T-helper 2 cell treated with Interferon-gamma antibody and Interleukin-4, amounts not matched to agents 5 μg/mL and 100 μg/mL, for 36 hours (primary cell): ENCODE measurements at regions not wholly inside any gene's neighbourhood (a gene's known extent, or its start where the extent isn't known, plus 50 kb on each side); places are given as distances from the start of the nearest gene placed in this dataset.

Experiments used
- DNase-seq: peaks from one replicate; pipeline ENCODE4 v3.0.0; 2021; ENCODE audit warnings: low spot score
- H3K27ac Mint-ChIP-seq: one replicate; pipeline ENCODE4 v1.8.0; 2021; ENCODE audit warnings: mild to moderate bottlenecking, mixed read lengths
- H3K27me3 Mint-ChIP-seq: one replicate; pipeline ENCODE4 v1.8.0; 2021; ENCODE audit warnings: low read depth, mixed read lengths
- H3K36me3 Mint-ChIP-seq: one replicate; pipeline ENCODE4 v1.8.0; 2021; ENCODE audit warnings: low read depth, mixed read lengths
- H3K4me1 Mint-ChIP-seq: one replicate; pipeline ENCODE4 v1.8.0; 2021; ENCODE audit warnings: low read depth, mixed read lengths
- H3K4me3 Mint-ChIP-seq: one replicate; pipeline ENCODE4 v1.8.0; 2022; ENCODE audit warnings: mild to moderate bottlenecking, moderate library complexity, mixed read lengths
- H3K9me3 Mint-ChIP-seq: one replicate; pipeline ENCODE4 v1.8.0; 2021; ENCODE audit warnings: mixed read lengths

GRCh38 chr3:31047673-31048072 lies 153.2 kb upstream of the GADL1 start:
- H3K4me1 Mint-ChIP-seq, result no peaks in the 10 kb centered on the region
- no peaks in the 10 kb centered on the region for H3K27me3 Mint-ChIP-seq
- peaks cover 8% of the 10 kb centered on the region for H3K9me3 Mint-ChIP-seq
- H3K27ac Mint-ChIP-seq, result no peak overlapping the region
- no peak for DNase-seq
- H3K36me3 Mint-ChIP-seq, result no peaks in the 10 kb centered on the region
- H3K4me3 Mint-ChIP-seq, result no peak overlapping the region

DNA sequence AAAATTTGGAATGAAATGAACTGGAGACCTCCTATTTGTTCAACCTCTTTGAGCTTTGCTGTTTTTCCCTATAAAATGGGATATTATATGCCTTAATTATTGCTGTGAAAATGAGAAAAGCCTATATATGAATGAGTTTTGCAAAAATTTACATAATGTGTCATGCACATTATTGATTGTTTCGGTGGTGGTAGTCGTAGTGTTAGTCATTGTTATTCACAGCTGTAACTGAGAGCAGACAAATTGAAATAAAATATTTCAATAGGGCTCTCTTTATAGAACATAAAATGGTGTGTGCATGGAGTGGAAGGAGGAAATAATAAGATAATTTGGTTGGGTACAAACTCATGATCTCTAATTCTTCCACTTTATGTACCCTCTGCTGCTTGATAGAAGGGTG lies 153.7 kb upstream of the GADL1 start:
- Mint-ChIP-seq H3K4me3 (no peak overlapping the region), H3K4me1 (no peaks in the 10 kb centered on the region), H3K27ac (no peak overlapping the region), H3K36me3 (no peaks in the 10 kb centered on the region), H3K9me3 (peaks cover 8% of the 10 kb centered on the region), H3K27me3 (no peaks in the 10 kb centered on the region)
- no peak for DNase-seq

DNA sequence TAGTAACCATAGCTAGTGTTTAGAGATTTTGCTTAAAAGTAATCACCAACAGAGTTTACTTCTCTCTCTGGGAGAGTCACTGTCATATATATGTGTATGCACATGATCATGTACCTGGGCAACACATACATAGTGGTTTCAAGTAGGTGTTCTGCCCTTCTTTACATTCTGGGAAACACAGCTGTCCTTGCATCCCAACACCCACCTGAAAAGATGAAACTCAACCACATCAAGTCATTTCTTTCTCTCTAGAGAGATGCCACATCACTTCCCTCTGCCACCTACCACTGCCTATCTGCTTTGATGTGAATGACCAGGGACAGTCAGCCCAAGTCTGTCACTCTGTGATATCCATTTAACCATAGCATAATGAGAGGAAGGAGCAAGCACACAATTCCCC lies 155.8 kb upstream of the GADL1 start:
- H3K27me3 Mint-ChIP-seq, result no peaks in the 10 kb centered on the region
- no peak for DNase-seq
- no peaks in the 10 kb centered on the region for H3K36me3 Mint-ChIP-seq
- peaks cover 8% of the 10 kb centered on the region for H3K9me3 Mint-ChIP-seq
- H3K27ac Mint-ChIP-seq, result no peak overlapping the region
- no peak overlapping the region for H3K4me3 Mint-ChIP-seq
- H3K4me1 Mint-ChIP-seq, result no peaks in the 10 kb centered on the region

GRCh38 chr3:31051226-31051625 lies 156.8 kb upstream of the GADL1 start:
- no peak overlapping the region for H3K4me3 Mint-ChIP-seq
- H3K9me3 Mint-ChIP-seq, result peaks cover 8% of the 10 kb centered on the region
- no peaks in the 10 kb centered on the region for H3K4me1 Mint-ChIP-seq
- no peak for DNase-seq
- peaks cover 2% of the 10 kb centered on the region for H3K27me3 Mint-ChIP-seq
- no peaks in the 10 kb centered on the region for H3K36me3 Mint-ChIP-seq
- no peak overlapping the region for H3K27ac Mint-ChIP-seq

DNA sequence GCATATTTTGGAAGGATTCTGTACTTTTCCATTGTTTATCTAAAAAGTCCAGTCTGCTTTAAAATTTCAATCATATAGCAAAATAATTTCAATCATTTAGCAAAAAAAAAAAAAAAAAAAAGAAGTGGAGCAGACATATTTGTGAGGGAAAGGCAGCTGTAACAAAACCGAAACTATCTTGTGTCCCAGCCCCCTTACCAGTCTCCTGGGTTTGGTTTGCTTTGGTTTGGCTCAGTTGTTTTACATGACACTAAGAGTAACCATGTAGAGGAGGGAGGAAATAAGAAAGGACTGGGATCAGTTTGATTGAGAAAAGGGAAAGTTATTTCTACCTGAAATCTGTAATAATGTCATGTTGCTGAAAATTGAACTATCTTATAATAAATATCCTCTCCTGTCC lies 158.8 kb upstream of the GADL1 start:
- Mint-ChIP-seq H3K9me3 (peaks cover 13% of the 10 kb centered on the region), H3K4me1 (peaks cover 2% of the 10 kb centered on the region), H3K27me3 (peaks cover 2% of the 10 kb centered on the region), H3K4me3 (no peak overlapping the region), H3K27ac (no peak overlapping the region), H3K36me3 (no peaks in the 10 kb centered on the region)
- DNase-seq, result no peak

DNA sequence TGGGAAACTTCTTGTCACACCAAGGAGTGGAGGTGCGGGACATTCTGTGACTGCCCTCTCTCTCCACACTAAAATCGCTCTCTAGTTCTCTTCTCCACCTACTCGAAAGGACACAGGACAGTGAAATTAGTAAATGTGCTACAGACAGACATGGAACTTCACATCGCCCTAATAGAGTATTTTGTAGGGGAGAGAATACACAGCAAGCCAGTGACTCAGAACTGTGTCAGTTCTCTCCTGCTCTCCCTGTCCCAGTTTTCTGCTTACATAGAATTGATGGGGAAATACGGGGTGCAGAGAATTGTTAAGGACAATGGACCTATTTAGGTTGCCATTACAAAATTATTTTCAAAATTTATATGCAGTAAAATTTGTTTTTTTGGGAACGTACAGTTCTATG lies 159.6 kb upstream of the GADL1 start:
- Mint-ChIP-seq H3K27me3 (peaks cover 2% of the 10 kb centered on the region), H3K9me3 (peaks cover 17% of the 10 kb centered on the region), H3K27ac (no peak overlapping the region), H3K4me3 (no peak overlapping the region), H3K4me1 (peaks cover 2% of the 10 kb centered on the region), H3K36me3 (no peaks in the 10 kb centered on the region)
- no peak for DNase-seq

GRCh38 chr3:31055757-31056156 lies 161.3 kb upstream of the GADL1 start:
- Mint-ChIP-seq H3K36me3 (peaks cover 2% of the 10 kb centered on the region), H3K4me3 (no peak overlapping the region), H3K27me3 (peaks cover 2% of the 10 kb centered on the region), H3K27ac (no peak overlapping the region), H3K9me3 (peaks cover 23% of the 10 kb centered on the region), H3K4me1 (peaks cover 2% of the 10 kb centered on the region)
- no peak for DNase-seq

- Mint-ChIP-seq H3K4me1 (peaks cover 2% of the 10 kb centered on the region), H3K27ac (no peak overlapping the region), H3K36me3 (peaks cover 2% of the 10 kb centered on the region), H3K9me3 (peaks cover 17% of the 10 kb centered on the region), H3K27me3 (peaks cover 2% of the 10 kb centered on the region), H3K4me3 (no peak overlapping the region)
- no peak for DNase-seq
These were observed 163.4 kb upstream of the GADL1 start for GRCh38 chr3:31057891-31058290.

- no peak for DNase-seq
- H3K4me3 Mint-ChIP-seq, result no peak overlapping the region
- H3K27me3 Mint-ChIP-seq, result peaks cover 2% of the 10 kb centered on the region
- no peak overlapping the region for H3K27ac Mint-ChIP-seq
- H3K4me1 Mint-ChIP-seq, result no peaks in the 10 kb centered on the region
- peaks cover 2% of the 10 kb centered on the region for H3K36me3 Mint-ChIP-seq
- peaks cover 7% of the 10 kb centered on the region for H3K9me3 Mint-ChIP-seq
These were observed 169.6 kb upstream of the GADL1 start for GRCh38 chr3:31064021-31064420.

GRCh38 chr3:31065765-31066164 lies 171.3 kb upstream of the GADL1 start:
- peaks cover 1% of the 10 kb centered on the region for H3K9me3 Mint-ChIP-seq
- no peak overlapping the region for H3K4me3 Mint-ChIP-seq
- H3K27ac Mint-ChIP-seq, result no peak overlapping the region
- no peaks in the 10 kb centered on the region for H3K4me1 Mint-ChIP-seq
- DNase-seq, result no peak
- H3K27me3 Mint-ChIP-seq, result peaks cover 6% of the 10 kb centered on the region
- no peaks in the 10 kb centered on the region for H3K36me3 Mint-ChIP-seq

DNA sequence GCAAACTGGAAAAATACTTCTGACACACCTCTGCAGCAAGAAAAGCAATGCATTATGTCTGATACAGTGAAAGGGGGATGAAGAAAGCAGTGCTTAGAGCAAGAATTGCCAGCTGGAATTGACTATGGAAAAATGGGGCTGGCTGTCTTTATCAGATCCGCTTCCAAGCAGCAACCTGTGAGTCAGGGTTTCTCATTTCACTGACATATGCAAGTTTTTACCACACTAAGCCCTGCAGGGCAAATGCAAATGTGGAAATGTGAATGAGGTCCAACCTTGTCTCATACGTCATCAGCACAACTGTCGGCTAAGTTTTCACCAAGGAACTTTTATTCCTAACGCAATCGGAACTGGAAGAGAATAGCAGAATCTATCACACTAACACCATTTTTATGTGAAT lies 172.5 kb upstream of the GADL1 start:
- H3K27ac Mint-ChIP-seq, result no peak overlapping the region
- H3K4me1 Mint-ChIP-seq, result peaks cover 2% of the 10 kb centered on the region
- DNase-seq, result no peak

DNA sequence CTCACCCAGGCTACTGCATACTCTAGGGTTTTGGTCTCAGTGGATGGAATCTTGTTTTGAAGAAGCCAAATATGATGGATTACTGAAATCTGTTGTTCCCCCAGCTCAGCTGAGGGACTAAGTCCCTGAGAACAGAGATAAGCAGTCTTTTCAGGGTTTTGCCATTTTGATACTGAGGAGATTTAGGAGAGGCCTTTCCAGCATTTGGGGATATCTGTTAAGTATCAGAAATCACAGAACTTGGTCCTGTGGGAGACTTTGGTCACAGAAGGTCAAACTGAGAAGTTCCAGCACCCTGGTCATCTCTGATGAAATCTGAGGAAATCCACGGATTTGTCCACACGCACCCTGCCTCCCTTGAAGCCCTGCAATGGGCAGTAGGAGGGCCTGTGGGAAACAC lies 181.0 kb upstream of the GADL1 start:
- Mint-ChIP-seq H3K36me3 (peaks cover 2% of the 10 kb centered on the region), H3K9me3 (peaks cover 5% of the 10 kb centered on the region)

More for the DNA sequence above, 172.5 kb upstream of the GADL1 start:
- Mint-ChIP-seq H3K36me3 (no peaks in the 10 kb centered on the region), H3K27me3 (peaks cover 6% of the 10 kb centered on the region), H3K9me3 (no peaks in the 10 kb centered on the region), H3K4me3 (no peak overlapping the region)

GRCh38 chr3:31075876-31076275 lies 181.4 kb upstream of the GADL1 start:
- H3K27ac Mint-ChIP-seq, result no peak overlapping the region

More for the DNA sequence above, 181.0 kb upstream of the GADL1 start:
- H3K27me3 Mint-ChIP-seq, result no peaks in the 10 kb centered on the region
- no peak for DNase-seq
- no peak overlapping the region for H3K27ac Mint-ChIP-seq
- peaks cover 18% of the 10 kb centered on the region for H3K4me1 Mint-ChIP-seq
- H3K4me3 Mint-ChIP-seq, result no peak overlapping the region

GRCh38 chr3:31077021-31077601 lies 182.7 kb upstream of the GADL1 start:
- H3K36me3 Mint-ChIP-seq, result peaks cover 2% of the 10 kb centered on the region
- peak; percentile 71 for DNase-seq
- peaks cover 5% of the 10 kb centered on the region for H3K9me3 Mint-ChIP-seq
- no peaks in the 10 kb centered on the region for H3K27me3 Mint-ChIP-seq
- peaks cover 16% of the 10 kb centered on the region for H3K4me1 Mint-ChIP-seq
- H3K4me3 Mint-ChIP-seq, result no peak overlapping the region
- H3K27ac Mint-ChIP-seq, result peak overlapping the region; percentile 1

More at GRCh38 chr3:31075876-31076275, 181.4 kb upstream of the GADL1 start:
- Mint-ChIP-seq H3K9me3 (peaks cover 5% of the 10 kb centered on the region), H3K27me3 (no peaks in the 10 kb centered on the region), H3K4me1 (peaks cover 18% of the 10 kb centered on the region), H3K36me3 (peaks cover 2% of the 10 kb centered on the region), H3K4me3 (no peak overlapping the region)
- no peak for DNase-seq

GRCh38 chr3:31077826-31078225 lies 183.4 kb upstream of the GADL1 start:
- no peak overlapping the region for H3K4me3 Mint-ChIP-seq
- no peak overlapping the region for H3K27ac Mint-ChIP-seq
- peaks cover 2% of the 10 kb centered on the region for H3K36me3 Mint-ChIP-seq
- H3K9me3 Mint-ChIP-seq, result peaks cover 5% of the 10 kb centered on the region
- no peaks in the 10 kb centered on the region for H3K27me3 Mint-ChIP-seq
- peaks cover 16% of the 10 kb centered on the region for H3K4me1 Mint-ChIP-seq
- DNase-seq, result no peak
